DND-41 (cell line): ENCODE measurements at regions not wholly inside any gene's neighbourhood (a gene's known extent, or its start where the extent isn't known, plus 50 kb on each side); places are given as distances from the start of the nearest gene placed in this dataset.

Experiments
- ATAC-seq: fragments of 200-7000 bp; cut with Tn5 transposase; 3 replicates; pipeline ENCODE4 v1.9.1; 2021; ENCODE audit warnings: low read depth; ENCODE audit not compliant: insufficient read depth
- DNase-seq: peaks from one replicate; pipeline ENCODE4 v3.0.0-alpha.2; 2020
- H2AFZ ChIP-seq: 2 replicates; pipeline ENCODE4 v1.6.0; 2012; ENCODE audit warnings: low read depth, low read length
- H3K27ac ChIP-seq: 2 replicates; pipeline ENCODE4 v1.5.1; 2012; ENCODE audit warnings: low read length, inconsistent platforms
- H3K27me3 ChIP-seq: fragments of 200-600 bp; sonication (generic); 2 replicates; pipeline ENCODE4 v1.6.0; 2012; ENCODE audit warnings: low read length, mild to moderate bottlenecking, inconsistent platforms; ENCODE audit not compliant: insufficient read depth, poor library complexity
- H3K36me3 ChIP-seq: 2 replicates; pipeline ENCODE4 v1.5.1; 2012; ENCODE audit warnings: low read length, inconsistent platforms; ENCODE audit not compliant: insufficient read depth
- H3K4me1 ChIP-seq: 2 replicates; pipeline ENCODE4 v1.5.1; 2012; ENCODE audit warnings: mild to moderate bottlenecking, low read length; ENCODE audit not compliant: insufficient read depth
- H3K4me2 ChIP-seq: 2 replicates; pipeline ENCODE4 v1.6.0; 2012; ENCODE audit warnings: mild to moderate bottlenecking, moderate library complexity, low read length, inconsistent platforms; ENCODE audit not compliant: insufficient read depth
- H3K4me3 ChIP-seq, 2 experiments: fragments of 200-600 bp in 1 of 2; shearing (Covaris generic) in 1 of 2; 2 replicates each; pipeline ENCODE4 v1.5.1; 2012 to 2016; ENCODE audit warnings: inconsistent platforms in 2 of 2, low read length in 2 of 2, mild to moderate bottlenecking in 2 of 2, low read depth in 1 of 2, moderate library complexity in 1 of 2
- H3K79me2 ChIP-seq: 2 replicates; pipeline ENCODE4 v1.6.0; 2012; ENCODE audit warnings: low read length, inconsistent platforms; ENCODE audit not compliant: insufficient read depth
- H3K9ac ChIP-seq: 2 replicates; pipeline ENCODE4 v1.6.0; 2012; ENCODE audit warnings: low read depth, mild to moderate bottlenecking, inconsistent platforms, low read length, moderate library complexity
- H3K9me3 ChIP-seq: 2 replicates; pipeline ENCODE4 v1.5.1; 2012; ENCODE audit warnings: low read length, moderate library complexity, mild to moderate bottlenecking, inconsistent platforms; ENCODE audit not compliant: insufficient read depth, severe bottlenecking
- H4K20me1 ChIP-seq: 2 replicates; pipeline ENCODE4 v1.6.0; 2012; ENCODE audit warnings: low read length; ENCODE audit not compliant: insufficient read depth
- CTCF ChIP-seq: IDR thresholded peaks from 2 replicates; pipeline ENCODE4 v1.5.1; 2012; ENCODE audit warnings: borderline replicate concordance, low read length, moderate library complexity, mild to moderate bottlenecking; ENCODE audit not compliant: poor library complexity, severe bottlenecking; ENCODE audit errors: extremely low read depth
- EZH2 ChIP-seq: IDR thresholded peaks from 3 replicates; pipeline ENCODE4 v1.6.1; 2012; ENCODE audit warnings: borderline replicate concordance, low read depth, mild to moderate bottlenecking, moderate library complexity, low read length, inconsistent platforms; ENCODE audit not compliant: severe bottlenecking

GRCh38 chr20:63132131-63132714 is 83.7 kb downstream of the YTHDF1 start:
- H3K27ac ChIP-seq = no peak overlapping the region
- H3K27me3 ChIP-seq = no peaks in the 10 kb centered on the region
- DNase-seq = no peak
- peaks cover 14% of the 10 kb centered on the region; the same call in 1 of the 2 replicates for H4K20me1 ChIP-seq
- TF ChIP-seq EZH2 (no peak), CTCF (no peak)
- no peak overlapping the region for H3K4me2 ChIP-seq
- no peaks in the 10 kb centered on the region for H3K79me2 ChIP-seq
- H3K4me1 ChIP-seq = no peaks in the 10 kb centered on the region
- H3K9ac ChIP-seq = no peak overlapping the region
- no peak overlapping the region for H3K4me3 ChIP-seq
- no peaks in the 10 kb centered on the region for H3K9me3 ChIP-seq
- no peak for ATAC-seq
- H3K36me3 ChIP-seq = no peaks in the 10 kb centered on the region
- no peak overlapping the region for H2AFZ ChIP-seq

- H3K9me3 ChIP-seq = no peaks in the 10 kb centered on the region
- no peak for TF ChIP-seq EZH2
- no peaks in the 10 kb centered on the region for H3K4me1 ChIP-seq
- peaks cover 14% of the 10 kb centered on the region; the same call in 1 of the 2 replicates for H4K20me1 ChIP-seq
- no peaks in the 10 kb centered on the region for H3K79me2 ChIP-seq
- no peak overlapping the region for H3K27ac ChIP-seq
- H3K36me3 ChIP-seq = no peaks in the 10 kb centered on the region
- H3K4me2 ChIP-seq = no peak overlapping the region
- DNase-seq (no peak), ATAC-seq (no peak)
- H3K27me3 ChIP-seq = peaks cover 8% of the 10 kb centered on the region
- no peak overlapping the region for H2AFZ ChIP-seq
- H3K9ac ChIP-seq = no peak overlapping the region
- H3K4me3 ChIP-seq = no peak overlapping the region
These were observed 85.0 kb downstream of the YTHDF1 start for GRCh38 chr20:63130658-63131577.

GRCh38 chr20:63129991-63130657 is 85.8 kb downstream of the YTHDF1 start:
- TF ChIP-seq CTCF (no peak), EZH2 (no peak)
- Histone ChIP-seq H3K4me3 (no peak overlapping the region), H3K27ac (no peak overlapping the region), H2AFZ (no peak overlapping the region), H3K9me3 (no peaks in the 10 kb centered on the region), H4K20me1 (peaks cover 14% of the 10 kb centered on the region; the same call in 1 of the 2 replicates), H3K9ac (no peak overlapping the region), H3K4me1 (no peaks in the 10 kb centered on the region), H3K79me2 (no peaks in the 10 kb centered on the region), H3K4me2 (no peak overlapping the region), H3K36me3 (no peaks in the 10 kb centered on the region), H3K27me3 (peaks cover 16% of the 10 kb centered on the region)
- DNase-seq = no peak
- ATAC-seq = no peak
